Skin epidermis (tissue), 12 donors: ENCODE measurements at regions not wholly inside any gene's neighbourhood (a gene's known extent, or its start where the extent isn't known, plus 50 kb on each side); places are given as distances from the start of the nearest gene placed in this dataset.
"Not testable (repeated sequence)": the region's sequence is repeated elsewhere in the genome, so short reads cannot be mapped to it uniquely, and the experiment has no call there.

Experiments
- H3K27ac ChIP-seq, 21 experiments: fragments of 200-600 bp; sonication (generic) in 11 of 21; one replicate each; pipeline ENCODE4 v1.5.0; 2020; ENCODE audit warnings: mild to moderate bottlenecking in 3 of 21, inconsistent platforms in 2 of 21, moderate library complexity in 2 of 21
- H3K4me3 ChIP-seq, 7 experiments: fragments of 200-600 bp; sonication (generic) in 2 of 7; one replicate each; pipeline ENCODE4 v1.5.0; 2020; ENCODE audit warnings: inconsistent platforms in 2 of 7, mild to moderate bottlenecking in 2 of 7, moderate library complexity in 1 of 7

DNA sequence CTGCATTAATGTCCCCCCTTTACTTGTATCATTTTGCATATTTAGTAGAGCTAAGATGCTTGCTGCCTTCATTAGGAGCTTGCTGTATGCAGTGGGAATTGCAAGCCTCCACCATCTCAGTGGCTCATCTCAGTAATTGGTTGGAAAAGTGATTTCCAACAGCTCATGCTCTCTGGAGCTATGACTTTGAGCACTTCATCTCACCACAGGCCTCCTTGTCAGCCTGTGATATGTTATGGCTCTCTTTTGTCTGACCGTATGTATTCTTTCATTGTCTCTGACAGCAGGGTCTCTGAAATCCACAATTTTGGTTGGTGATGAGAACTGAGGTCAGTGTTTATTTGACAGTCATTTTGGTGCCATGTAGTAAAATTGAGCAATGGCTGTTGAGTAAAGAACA is 345.1 kb downstream of the FAT3 start:
- Histone ChIP-seq H3K4me3 (no peak overlapping the region), H3K27ac (no peak overlapping the region)

DNA sequence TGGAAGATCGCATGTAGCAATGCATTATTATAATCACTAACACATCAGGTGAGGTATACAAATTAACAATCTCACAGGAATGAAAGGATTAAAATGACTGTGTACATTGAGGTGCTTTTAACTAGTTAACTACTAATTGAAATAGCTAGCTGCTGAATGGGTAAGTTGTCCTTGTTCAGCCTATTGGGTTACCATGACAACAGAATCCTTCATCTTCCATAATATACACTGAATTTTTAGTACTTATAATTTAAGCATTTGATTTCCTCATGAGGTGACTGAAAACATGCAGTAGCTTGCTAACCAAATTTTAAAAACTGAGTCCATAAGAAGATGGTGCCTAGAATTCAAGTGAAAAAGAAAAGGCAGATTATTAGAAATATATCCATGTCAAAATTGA is 347.9 kb downstream of the FAT3 start:
- Histone ChIP-seq H3K4me3 (no peak overlapping the region), H3K27ac (no peak overlapping the region)

DNA sequence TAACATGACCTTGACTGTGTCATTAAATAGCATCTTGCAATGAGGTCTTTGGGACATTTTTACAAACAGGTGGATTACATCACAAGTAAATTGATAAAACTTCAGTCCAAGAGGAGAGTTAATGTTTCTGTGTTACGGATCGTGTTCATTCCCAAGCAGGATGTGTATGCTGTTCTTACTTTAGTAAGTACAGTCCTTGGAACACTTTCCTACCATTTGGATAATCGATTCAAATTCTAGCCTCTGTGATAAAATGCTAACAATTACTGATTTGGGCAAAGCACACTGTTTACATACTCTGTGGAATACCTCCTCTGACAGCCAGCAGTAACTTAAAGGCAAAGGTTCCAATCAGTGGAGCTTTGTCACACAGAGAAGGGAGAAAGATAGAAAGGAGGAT is 351.7 kb downstream of the FAT3 start:
- no peak overlapping the region for H3K27ac ChIP-seq
- no peak overlapping the region for H3K4me3 ChIP-seq

DNA sequence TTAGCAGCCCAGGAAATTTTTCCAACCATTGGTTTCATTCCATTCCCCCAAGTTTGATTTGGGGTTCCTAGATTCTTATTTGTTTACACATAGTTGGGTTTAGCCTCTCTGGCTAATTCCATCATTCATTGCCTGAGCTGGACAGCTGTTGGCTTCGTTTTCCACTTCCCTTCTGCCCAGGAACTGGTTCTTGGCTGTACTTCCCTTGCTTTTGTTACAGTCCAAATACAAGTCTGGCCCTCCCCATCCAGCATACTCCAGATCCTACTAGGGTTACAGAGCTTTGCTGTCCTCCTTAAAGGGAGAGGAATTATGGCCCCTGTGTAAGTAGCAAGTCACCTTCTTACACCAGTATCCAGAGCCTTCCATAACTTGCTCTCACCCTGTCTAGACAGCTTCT is 356.3 kb downstream of the FAT3 start:
- Histone ChIP-seq H3K27ac (no peak overlapping the region), H3K4me3 (no peak overlapping the region)

DNA sequence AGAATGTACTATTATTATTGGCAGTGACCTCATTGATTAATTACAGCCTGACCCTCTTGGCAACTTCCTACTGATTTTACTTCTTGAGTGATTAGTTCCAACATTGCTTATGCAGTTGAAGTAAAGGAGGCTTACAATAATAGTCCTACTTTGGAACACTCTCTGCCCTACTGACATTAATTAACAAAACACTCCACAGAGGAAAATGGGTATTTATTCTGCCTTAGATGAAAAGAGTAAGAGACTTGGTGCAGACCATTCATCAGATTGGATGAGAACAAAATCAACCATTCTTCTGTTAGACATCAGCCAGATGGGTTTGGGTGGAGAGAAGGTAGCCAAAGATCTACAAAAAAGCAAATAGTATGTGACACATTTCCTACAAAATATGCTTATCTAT is 363.8 kb downstream of the FAT3 start:
- Histone ChIP-seq H3K27ac (no peak overlapping the region), H3K4me3 (no peak overlapping the region)

DNA sequence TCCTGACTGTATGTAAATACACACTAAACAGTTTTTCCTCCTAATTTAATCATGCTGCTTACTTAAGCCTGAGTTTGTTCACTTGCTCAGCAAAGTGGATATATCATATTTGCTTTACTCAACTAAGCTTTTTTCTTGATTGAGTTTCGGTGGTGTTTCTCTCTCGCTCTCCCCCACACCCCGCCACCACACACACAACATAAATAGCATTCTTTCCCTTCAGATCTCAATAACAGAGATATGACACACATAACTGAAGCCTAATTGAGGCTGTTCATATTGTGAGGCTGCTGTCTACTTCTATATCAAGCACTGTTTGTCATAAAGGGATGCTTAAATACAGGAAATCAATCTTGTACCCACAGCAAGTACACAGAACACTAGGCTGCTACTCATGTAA is 364.9 kb downstream of the FAT3 start:
- H3K4me3 ChIP-seq: no peak overlapping the region

DNA sequence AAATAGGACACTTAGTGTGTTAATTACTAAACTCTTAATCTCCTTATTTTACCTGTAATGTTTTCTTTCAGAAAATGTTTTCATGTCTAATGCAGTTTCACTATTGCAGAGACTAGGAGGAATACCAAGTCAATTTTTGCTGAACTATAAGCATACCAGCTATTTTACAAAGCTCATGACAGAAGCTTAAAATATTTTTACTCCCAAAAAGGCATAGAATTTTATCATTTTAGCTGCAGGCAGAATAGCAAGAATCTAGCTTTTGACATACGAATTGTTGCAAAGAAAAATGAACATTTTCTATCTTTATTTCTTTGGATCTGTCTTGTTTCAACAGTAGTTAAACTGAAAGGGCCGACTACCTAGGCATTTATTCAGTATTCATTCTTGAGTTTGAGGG is 366.9 kb downstream of the FAT3 start:
- Histone ChIP-seq H3K4me3 (no peak overlapping the region), H3K27ac (no peak overlapping the region)

More for the DNA sequence above, 364.9 kb downstream of the FAT3 start:
- no peak overlapping the region for H3K27ac ChIP-seq

DNA sequence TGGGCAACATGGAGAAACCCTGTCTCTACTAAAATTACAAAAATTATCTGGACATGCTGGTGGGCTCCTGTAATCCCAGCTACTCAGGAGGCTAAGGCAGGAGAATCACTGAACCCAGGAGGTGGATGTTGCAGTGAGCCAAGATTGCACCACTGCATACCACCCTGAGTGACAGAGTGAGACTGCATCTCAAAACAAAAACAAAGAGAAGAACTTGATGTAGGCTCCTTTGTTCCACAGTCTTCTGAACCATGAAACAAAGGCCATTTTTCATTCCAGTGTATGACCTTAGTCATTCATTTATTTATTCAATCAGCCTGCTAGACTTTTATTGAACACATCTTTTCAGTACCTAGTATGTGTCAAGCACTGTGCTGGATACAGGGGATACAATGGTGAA is 369.6 kb downstream of the FAT3 start:
- H3K27ac ChIP-seq: no peak overlapping the region
- no peak overlapping the region for H3K4me3 ChIP-seq

DNA sequence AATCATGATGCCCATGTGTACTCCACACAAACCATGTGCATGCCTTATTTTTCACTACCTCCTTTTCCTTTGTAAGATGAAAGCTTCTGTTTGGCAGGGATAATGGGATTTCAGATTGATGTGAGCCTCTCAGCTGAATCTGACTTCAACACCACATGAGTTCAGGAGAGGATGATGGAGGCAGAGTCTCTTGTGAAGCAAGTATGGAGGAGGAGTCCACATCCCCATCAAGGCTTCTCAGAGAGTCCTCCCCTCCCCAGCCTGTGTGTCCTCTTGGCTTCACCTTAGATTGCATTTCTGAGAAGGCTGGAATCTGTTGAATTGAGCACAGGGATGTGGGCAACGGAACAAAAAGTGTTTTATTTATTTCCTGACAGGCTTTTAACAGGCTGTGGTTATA is 370.4 kb downstream of the FAT3 start:
- H3K27ac ChIP-seq: no peak overlapping the region
- H3K4me3 ChIP-seq: no peak overlapping the region

DNA sequence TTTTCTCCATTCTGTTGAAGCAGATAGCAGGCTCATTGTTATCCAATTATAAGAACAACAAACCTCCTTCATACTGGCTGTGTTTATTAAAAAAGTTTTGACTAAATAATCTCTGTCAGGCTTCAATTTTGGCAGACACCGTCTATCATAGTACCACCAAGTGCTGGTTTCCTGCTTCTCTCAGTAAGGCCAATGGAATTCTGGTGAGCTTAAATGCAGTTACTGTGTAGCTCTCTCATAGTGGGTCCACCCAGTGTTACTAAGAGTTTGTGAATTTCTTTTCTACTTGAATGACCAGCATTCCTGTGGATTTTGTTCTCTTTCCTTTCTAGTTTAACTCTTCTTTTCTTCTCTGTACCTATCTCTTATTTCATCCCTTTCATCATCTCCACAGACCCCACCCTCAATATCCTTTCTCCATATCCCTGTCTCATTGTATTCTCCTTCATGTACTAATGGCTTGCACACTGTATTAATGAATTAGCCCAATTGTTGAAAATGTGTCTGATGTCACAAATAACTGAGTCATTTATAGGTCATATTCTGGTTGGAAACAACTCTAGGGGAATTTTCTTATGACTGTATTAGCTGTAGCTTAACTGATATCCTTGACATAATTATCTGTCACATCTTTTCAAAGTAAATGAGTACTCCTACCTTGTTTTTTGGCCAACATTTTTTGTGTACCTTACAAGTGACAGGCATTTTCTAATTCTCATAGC is 372.1 kb downstream of the FAT3 start:
- H3K27ac ChIP-seq: no peak overlapping the region
- H3K4me3 ChIP-seq: no peak overlapping the region

DNA sequence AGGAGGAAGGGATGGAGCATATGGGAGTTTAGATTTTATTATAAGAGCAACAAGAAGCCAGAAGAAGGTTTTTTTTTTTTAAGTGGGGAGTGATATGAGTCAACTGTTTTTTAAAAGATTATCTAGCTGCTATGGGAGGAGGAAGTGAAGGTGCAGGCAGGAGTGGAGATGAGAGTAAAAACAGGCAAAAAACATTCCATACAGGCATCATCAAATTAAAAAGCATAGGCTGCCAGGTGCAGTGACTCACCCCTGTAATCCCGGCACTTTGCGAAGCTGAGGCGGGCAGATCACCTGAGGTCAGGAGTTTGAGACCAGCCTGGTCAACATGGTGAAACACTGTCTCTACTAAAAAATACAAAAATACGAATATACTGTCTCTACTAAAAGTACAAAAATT is 368.4 kb upstream of the MTNR1B start:
- H3K27ac ChIP-seq: no peak overlapping the region
- H3K4me3 ChIP-seq: no peak overlapping the region

DNA sequence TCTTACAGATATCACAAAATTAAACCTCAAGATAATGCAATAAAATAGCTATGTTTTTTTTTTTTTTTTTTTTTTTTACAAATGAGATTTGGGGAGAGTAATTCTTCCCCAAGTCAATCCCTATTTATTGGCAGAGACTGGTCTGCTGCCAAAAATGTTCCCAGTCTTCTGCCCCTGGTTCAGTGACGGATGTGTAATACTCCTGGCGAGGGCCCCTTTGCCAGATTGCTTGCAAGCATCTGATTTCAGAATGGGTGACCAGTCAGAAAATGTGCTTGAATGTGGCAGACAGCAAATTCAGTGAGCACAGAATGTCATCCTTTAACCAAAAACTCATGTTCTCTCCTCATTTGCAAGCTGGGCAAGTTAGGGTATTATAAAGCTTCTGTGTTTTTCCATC is 363.8 kb upstream of the MTNR1B start:
- Histone ChIP-seq H3K4me3 (no peak overlapping the region), H3K27ac (no peak overlapping the region)

DNA sequence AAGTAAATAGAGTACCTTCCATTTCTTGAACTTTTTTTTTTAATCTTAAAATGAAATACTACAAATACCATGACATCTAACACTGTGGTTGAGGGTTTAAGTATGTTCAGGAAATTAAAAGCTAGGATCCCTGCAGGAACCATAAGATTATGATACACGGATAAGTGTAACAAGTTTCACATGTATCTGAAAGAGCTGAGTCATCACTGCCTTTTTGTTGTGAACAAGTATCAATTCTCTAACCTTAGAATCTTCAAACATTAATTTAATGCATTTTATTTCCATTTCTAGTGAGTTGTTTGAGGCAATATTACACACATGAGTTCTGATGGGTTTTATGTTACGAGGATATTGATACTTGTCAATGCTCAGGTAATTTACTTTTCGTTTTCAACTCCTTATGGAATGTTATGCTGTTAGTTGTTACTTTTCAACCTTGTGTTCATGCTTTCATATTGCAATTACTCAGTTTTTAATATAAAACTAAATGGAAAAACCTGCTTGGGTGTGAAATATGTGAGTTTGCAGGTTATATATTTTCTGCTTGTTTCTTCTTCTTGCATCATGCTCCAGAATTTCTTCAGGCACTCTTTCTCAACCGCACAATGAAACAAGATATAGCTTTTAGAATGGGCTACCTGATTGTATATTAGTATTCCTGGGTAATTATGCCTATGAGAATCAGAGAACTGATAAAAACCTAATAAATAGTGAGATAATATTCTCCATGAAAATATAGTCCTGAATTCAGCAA is 361.3 kb upstream of the MTNR1B start:
- Histone ChIP-seq H3K4me3 (no peak overlapping the region), H3K27ac (no peak overlapping the region)

DNA sequence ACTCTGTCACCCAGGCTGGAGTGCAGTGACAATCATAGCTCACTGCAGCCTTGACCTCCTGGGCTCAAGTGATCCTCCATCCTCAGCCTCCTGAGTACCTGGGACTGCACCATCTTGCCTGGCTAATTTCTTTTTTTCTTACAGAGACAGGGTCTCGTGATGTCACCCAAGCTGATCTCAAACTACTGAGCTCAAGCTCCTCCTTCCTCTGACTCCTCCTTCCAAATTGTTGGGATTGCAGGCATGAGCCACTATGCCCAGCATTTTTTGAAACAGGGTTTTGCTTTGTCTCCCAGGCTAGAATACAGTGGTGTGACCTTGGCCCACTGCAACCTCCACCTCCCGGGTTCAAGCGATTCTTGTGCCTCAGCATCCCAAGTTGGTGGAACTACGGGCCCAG is 358.3 kb upstream of the MTNR1B start:
- Histone ChIP-seq H3K27ac (no peak overlapping the region), H3K4me3 (no peak overlapping the region)

DNA sequence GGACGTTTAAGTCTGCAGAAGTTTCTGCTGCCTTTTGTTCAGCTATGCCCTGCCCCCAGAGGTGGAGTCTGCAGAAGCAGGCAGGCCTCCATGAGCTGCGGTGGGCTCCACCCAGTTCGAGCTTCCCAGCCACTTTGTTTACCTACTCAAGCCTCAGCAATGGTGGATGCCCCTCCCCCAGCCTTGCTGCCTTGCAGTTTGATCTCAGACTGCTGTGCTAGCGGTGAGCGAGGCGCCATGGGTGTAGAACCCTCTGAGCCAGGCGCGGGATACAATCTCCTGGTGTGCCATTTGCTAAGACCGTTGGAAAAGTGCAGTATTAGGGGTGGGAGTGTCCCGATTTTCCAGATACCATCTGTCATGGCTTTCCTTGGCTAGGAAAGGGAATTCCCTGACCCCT is 351.4 kb upstream of the MTNR1B start:
- H3K4me3 ChIP-seq: not testable (repeated sequence)

DNA sequence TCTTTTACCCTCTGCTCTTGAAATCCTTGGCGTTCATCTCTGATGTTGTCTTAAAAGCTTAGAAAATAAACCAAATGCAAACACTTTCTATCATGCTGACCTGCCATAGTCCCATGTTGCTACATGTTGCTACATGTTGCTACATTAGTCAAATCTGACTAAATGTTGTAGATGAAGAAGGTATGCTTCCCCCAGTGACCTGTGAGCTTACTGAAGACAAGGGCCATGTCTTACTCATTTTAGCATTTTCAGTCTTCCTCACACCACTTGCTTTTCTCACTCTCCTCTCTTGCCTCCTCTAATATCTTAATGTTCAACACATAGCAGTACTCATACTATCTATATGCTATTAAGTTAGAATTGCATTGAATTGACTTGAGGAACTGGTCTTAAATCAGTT is 346.4 kb upstream of the MTNR1B start:
- H3K4me3 ChIP-seq: no peak overlapping the region
- H3K27ac ChIP-seq: no peak overlapping the region

More for the DNA sequence above, 351.4 kb upstream of the MTNR1B start:
- not testable (repeated sequence) for H3K27ac ChIP-seq

DNA sequence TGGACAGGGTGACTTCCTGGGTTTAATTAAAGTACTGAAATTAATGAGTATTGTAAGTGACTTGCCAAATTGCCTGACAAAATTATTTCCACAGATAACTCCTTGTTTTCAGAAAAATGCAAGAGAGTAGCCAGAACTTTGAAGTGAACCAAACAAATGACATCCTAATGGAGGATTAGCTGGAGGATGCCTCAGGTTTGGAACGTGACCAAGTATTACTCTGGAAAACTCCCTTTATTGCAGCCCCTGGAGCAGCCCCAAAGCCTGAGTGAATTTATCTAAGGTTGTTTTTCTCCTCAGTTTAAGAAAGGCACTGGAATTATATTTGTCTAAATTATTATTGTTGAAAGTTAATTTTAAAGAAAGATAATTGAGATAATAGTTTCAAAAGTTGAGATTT is 343.6 kb upstream of the MTNR1B start:
- Histone ChIP-seq H3K4me3 (no peak overlapping the region), H3K27ac (no peak overlapping the region)

DNA sequence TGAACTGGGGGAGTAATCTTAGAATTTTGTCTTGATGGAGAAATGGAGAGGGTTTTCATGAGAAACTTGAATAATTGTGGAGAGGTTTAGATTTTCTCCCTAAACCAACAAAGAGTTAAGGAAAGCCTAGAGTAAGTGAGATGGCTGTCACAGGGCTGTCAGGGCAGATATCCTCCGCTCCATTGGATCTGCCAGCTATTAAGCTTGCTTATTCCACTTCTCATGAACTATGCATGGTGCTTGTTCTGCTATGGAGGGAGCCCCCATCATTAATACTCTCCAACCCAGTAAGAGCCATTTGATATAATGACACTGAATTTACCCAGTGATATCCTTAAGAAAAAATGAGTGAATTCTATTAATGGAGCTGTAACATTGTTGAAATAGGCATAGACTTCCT is 342.8 kb upstream of the MTNR1B start:
- H3K4me3 ChIP-seq: no peak overlapping the region
- no peak overlapping the region for H3K27ac ChIP-seq

DNA sequence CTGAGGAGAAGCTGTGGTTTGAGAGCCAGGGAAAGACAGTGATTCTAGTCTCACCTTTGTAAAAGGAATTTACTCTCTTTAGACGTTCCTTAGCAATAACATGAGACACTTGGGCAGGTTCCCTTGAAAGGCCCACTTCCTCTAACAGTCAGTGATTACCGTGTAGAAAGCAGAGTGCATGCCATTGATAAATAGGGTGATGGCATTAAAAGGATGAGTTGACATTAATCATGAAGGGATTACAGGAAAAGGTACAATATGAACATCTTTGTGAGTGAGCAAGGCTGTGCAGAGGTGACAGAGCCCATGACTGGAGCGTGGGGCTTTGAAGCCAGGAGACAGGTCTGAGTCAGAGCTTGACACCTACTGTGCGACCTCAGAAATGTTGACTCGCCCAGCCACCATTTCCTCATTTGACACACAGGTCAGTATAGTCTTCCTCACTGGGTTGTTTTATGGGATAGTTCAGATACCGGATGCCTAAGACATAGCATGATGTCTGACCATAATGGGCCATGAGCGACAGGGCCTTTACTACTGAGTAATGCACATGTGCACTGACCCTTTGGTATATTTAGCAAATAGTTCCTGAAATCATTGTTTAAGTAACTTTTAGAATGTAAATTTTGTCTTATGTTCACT is 341.7 kb upstream of the MTNR1B start:
- Histone ChIP-seq H3K4me3 (no peak overlapping the region), H3K27ac (no peak overlapping the region)

DNA sequence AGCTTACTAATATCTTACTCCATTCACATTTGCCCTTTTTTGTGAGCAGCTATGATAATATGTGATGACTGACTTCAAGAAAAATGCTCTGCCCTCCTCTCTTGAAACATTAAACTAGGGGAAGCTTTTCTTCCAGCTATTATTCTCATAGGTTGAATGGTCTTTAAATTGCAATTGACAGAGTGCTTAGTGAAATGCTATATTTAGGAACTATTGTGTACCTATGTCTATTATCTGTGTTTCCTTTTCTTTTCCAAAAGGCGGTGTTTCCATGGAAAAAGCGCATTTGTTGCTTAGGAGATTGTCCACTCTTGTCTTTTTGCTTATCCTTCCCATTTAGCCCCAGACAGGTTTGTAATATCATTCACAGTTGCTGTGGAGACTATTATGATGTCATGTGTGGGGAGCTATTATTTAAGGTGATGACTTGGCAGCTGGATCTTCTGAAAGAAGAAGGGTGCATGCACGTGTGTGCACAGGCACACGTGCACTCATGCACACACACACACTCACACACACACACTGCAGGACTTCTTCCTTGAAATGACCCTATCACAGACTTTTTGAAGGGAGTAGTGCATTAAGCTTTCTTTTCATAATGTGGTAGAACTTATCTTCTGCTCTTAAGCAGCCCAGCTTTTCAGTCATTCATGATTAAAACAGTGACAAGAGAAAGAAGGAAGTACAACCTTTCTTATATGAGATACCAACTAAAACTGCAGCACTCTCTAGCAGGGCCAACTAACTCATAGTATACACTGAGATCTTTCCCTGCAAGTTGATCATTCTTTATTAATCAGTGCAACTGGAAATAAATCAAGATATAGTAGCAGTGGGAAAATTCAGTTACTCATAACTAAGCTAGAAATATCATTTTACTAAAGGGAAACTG is 340.8 kb upstream of the MTNR1B start:
- no peak overlapping the region for H3K27ac ChIP-seq
- H3K4me3 ChIP-seq: no peak overlapping the region
